ENCODE measurements at regions not wholly inside any gene's neighbourhood (a gene's known extent, or its start where the extent isn't known, plus 50 kb on each side); places are given as distances from the start of the nearest gene placed in this dataset.
"Not testable (repeated sequence)": the region's sequence is repeated elsewhere in the genome, so short reads cannot be mapped to it uniquely, and the experiment has no call there.

- peak; percentile 76 for DNase-seq
These were observed 94.4 kb downstream of the TRIM43 start for GRCh38 chr2:95686056-95686825.

GRCh38 chr2:95687852-95688251 is 96.1 kb downstream of the TRIM43 start:
- peak; percentile 53 for DNase-seq

GRCh38 chr2:95691210-95691609 is 99.4 kb downstream of the TRIM43 start:
- DNase-seq = not testable (repeated sequence)

- not testable (repeated sequence) for DNase-seq
These were observed 101.5 kb downstream of the TRIM43 start for GRCh38 chr2:95693071-95693846.

GRCh38 chr2:95695613-95696012 is 103.8 kb downstream of the TRIM43 start:
- no peak for DNase-seq

GRCh38 chr2:95698146-95698545 is 106.3 kb downstream of the TRIM43 start:
- DNase-seq = no peak

GRCh38 chr2:95699201-95700184 is 107.7 kb downstream of the TRIM43 start:
- DNase-seq = not testable (repeated sequence)

GRCh38 chr2:95700519-95700918 is 108.7 kb downstream of the TRIM43 start:
- DNase-seq = peak; percentile 46

GRCh38 chr2:95702471-95702870 is 110.7 kb downstream of the TRIM43 start:
- DNase-seq = no peak

- not testable (repeated sequence) for DNase-seq
These were observed 115.4 kb downstream of the TRIM43 start for GRCh38 chr2:95707161-95707560.

GRCh38 chr2:95707837-95708236 is 116.0 kb downstream of the TRIM43 start:
- no peak for DNase-seq

- DNase-seq = no peak
These were observed 118.0 kb downstream of the TRIM43 start for GRCh38 chr2:95709831-95710230.

GRCh38 chr2:95713470-95714177 is 121.8 kb downstream of the TRIM43 start:
- DNase-seq = not testable (repeated sequence)

- not testable (repeated sequence) for DNase-seq
These were observed 122.6 kb downstream of the TRIM43 start for GRCh38 chr2:95714398-95714797.

- no peak for DNase-seq
These were observed 127.8 kb downstream of the TRIM43 start for GRCh38 chr2:95719473-95720060.

- no peak for DNase-seq
These were observed 129.9 kb downstream of the TRIM43 start for GRCh38 chr2:95721726-95722125.

GRCh38 chr2:95722131-95722697 is 130.4 kb downstream of the TRIM43 start:
- DNase-seq = no peak

GRCh38 chr2:95723627-95724210 is 131.9 kb downstream of the TRIM43 start:
- DNase-seq = not testable (repeated sequence)

- DNase-seq = not testable (repeated sequence)
These were observed 133.4 kb downstream of the TRIM43 start for GRCh38 chr2:95725191-95725590.

- DNase-seq = peak; percentile 58
These were observed 133.9 kb downstream of the TRIM43 start for GRCh38 chr2:95725677-95726076.

GRCh38 chr2:95727420-95727819 is 135.6 kb downstream of the TRIM43 start:
- not testable (repeated sequence) for DNase-seq

Data from NCI-H226 (cell line).